Mammary epithelial cell (primary cell): ENCODE measurements at regions not wholly inside any gene's neighbourhood (a gene's known extent, or its start where the extent isn't known, plus 50 kb on each side); places are given as distances from the start of the nearest gene placed in this dataset.

Source experiments
- EZH2 ChIP-seq: IDR thresholded peaks from 2 replicates; pipeline ENCODE4 v1.6.1; 2012; ENCODE audit warnings: low read length, inconsistent platforms, borderline replicate concordance
- TF ChIP-seq, protein P1 (sequence below), 2 donors: IDR thresholded peaks in 1 of 2; conservative IDR thresholded peaks in 1 of 2; 2 replicates each; pipeline ENCODE4 v1.5.1; 2011 to 2012; ENCODE audit warnings: inconsistent platforms in 2 of 2, low read length in 2 of 2, mild to moderate bottlenecking in 2 of 2, control low read depth in 1 of 2, low read depth in 1 of 2; ENCODE audit not compliant: insufficient read depth in 1 of 2; ENCODE audit errors: extremely low read depth in 1 of 2

DNA sequence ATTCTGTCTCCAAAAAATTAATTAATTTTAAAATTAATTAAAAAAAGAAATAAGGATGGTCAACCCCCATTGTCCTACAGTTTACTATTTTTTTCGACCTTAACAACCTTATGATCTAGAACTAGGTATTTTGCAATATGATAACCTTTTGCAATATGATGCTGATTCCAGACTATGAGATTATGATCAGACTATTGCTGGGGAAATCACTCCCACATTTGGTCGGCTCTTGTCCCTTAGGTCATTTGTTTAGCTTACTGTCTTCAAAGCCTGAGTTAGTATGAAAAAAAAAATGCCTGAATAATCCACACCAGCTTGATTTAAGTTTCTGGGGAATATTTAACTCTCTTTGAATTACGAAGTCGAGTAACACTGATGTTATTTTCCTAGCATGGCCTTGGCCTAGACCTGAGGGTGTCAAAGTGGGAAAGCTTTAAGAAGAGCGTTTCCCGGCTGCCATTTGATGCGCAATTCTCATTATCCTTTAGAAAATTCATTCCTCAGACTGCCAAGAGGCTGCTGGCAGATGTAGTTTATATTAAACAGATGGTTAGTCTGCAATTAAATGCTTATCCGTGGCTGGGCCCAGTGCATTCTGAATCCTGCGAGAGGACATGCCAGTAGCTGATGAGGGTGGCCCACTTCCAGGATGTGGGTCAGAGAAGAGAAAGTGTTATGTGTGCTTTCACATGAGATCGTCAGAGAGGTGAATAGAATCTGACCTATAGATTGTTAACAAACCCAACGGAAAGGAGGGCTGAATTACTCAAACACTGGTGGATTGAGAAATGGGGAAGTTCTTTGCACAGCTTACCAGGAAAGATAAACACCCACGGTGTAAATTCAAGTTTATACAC lies 496.0 kb upstream of the THBS1 start:
- TF ChIP-seq, protein P1, sequence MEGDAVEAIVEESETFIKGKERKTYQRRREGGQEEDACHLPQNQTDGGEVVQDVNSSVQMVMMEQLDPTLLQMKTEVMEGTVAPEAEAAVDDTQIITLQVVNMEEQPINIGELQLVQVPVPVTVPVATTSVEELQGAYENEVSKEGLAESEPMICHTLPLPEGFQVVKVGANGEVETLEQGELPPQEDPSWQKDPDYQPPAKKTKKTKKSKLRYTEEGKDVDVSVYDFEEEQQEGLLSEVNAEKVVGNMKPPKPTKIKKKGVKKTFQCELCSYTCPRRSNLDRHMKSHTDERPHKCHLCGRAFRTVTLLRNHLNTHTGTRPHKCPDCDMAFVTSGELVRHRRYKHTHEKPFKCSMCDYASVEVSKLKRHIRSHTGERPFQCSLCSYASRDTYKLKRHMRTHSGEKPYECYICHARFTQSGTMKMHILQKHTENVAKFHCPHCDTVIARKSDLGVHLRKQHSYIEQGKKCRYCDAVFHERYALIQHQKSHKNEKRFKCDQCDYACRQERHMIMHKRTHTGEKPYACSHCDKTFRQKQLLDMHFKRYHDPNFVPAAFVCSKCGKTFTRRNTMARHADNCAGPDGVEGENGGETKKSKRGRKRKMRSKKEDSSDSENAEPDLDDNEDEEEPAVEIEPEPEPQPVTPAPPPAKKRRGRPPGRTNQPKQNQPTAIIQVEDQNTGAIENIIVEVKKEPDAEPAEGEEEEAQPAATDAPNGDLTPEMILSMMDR (conservative IDR thresholded peaks at IDR 0.05 in 1 of 2, IDR thresholded peaks at IDR 0.05 in 1 of 2; ENCODE audit: extremely low read depth in 1 of 2, insufficient read depth in 1 of 2, low read depth in 1 of 2, low read length in 2 of 2), result no peak
- no peak for TF ChIP-seq EZH2
